HG03460 (cell line): ENCODE measurements at regions not wholly inside any gene's neighbourhood (a gene's known extent, or its start where the extent isn't known, plus 50 kb on each side); places are given as distances from the start of the nearest gene placed in this dataset.

Source experiments
- ATAC-seq: cut with Tn5 transposase; IDR thresholded peaks from one replicate; pipeline ENCODE4 v1.9.1; 2021; ENCODE audit not compliant: unreplicated experiment

DNA sequence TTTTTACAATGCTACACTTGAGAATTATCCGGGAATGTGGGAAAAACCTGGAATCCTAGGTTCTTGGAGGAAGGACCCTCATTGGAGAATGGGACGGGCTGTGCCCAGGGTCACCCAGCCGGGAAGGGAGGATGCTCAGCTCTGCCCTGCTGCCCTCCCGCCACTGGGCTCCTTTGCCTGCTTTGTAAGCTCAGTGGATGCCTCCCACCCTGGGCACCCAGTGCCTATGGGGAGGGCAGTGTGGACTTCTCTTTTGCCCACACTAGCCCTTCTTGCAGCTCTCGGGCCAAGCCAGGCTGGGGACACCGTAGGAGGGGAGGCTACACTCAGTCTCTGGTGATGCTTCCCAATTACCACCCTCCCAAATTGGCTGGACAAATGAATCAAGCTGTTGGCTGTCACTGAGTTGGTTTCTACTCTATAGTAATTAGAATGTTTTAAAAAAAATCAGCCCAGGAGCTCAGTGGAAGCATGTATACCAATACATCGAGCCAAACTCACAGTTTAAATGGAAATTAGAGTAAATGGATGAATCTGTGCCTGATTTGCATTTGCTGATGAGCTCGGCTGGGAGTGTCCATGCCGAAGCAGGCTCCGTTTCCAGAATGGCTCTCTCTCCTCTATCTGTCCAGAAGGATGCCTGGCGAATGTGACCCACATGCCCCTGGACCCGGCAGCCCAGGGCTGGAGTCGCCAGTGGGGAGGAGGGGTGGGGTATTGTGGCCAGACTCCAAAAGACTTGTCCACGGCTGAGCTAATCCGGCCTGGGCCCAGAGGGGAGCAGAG, 317.0 kb downstream of the CTTN start:
- ATAC-seq = no peak

DNA sequence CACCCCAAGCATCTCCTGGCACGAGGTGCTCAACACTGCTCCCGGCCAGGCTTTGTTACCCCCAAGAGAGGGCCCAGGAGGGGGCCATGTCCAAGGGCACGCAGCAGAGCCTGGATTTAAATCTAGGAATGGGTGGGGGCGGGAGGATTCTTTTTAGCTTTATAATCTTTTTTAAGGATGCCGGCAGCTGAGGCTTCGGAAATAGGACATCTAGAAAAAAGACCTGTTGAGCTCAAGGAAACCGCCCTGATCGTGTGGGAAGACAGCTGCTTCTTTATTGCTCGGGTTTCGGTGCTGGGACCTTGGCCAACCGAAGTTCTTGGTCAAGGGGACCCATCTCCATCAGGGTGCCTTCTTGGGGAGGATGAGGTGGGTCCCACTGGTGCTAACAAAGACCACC, 317.9 kb downstream of the CTTN start:
- no peak for ATAC-seq

DNA sequence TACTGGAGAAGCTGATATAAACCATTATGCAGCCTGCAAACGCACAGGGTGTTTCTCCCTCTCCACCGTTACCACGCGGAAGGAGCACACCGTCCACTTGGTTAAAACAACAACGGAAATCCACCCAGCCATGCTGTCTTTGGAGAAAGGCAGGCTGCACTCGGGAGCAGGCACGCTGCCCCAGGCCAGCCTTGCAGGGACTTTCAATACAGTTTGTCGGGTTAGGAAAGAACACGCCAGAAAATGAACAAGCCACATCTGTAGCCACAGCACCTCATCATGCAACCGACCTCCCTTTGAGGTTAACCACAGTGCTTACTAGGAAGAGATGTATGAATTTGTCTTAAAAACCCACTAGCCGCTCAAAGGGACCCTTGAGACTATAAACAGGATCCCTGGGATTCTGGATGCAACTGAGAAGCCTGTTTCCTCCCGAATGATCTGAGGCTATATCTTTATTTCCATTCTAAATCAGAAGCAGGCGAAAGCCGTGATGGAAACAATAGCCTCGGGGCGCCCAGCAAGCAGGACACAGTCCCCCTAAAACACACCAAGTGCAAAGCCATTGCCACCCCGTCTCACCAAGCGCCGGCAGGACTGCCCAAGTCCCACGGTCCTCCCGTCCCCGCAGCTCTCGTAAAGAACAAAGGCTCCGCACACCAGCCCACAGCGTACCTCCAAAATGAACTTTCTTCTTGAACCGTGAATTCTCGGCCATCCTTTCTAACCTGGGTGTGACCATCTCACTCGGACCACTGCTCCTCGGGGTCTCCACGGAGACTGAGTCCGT, 318.9 kb downstream of the CTTN start:
- ATAC-seq = no peak

DNA sequence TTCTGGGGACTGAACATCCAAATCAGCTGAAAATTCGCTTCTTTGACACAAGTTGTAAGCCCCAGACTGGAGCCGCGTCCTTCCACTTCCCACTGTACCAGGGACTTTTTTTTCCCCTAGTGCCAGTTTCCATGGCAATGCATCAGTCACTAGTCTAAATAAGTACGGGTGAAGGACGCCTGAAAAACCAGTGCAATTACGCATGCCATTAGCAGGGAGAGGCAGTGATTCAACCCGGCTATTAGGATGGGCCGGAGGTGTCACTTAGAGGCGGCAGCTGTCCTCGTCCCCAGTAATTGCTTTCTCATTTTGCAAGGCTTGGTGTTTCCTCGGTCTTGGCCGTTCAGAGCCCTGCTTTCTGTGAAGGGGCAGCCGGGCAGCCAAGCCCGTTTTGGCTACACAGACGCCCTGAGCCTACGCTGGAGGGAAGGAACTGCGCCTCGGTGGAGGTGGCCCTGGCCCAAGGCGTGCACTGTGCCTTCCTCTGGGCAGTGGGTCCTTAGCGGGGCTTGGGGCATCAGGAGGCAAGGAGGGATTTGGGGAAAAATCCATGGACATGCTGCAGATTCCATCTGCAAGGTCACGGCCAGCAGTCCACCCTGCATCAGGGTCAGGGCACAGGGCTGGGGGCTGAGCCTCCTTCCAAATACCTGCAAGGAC, 319.7 kb downstream of the CTTN start:
- no peak for ATAC-seq

DNA sequence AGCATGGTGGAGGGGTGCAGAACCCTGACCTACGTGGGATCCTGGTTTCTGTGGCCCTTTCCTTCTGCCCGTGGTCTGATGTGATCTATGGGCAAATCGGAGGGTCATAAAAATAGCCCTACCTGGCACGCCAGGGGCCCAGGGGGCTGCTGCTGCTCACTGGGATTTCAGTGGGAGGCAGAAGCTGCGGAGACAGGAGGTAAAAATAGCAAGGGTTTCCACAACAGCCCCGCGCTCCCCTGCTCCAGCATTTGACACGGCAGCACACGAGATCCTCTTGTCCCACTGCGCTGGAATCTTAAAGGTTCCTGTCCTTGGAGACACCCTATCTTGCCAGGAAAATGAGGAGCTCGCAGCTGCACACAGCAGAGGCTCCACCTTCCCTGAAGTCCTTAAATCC, 321.2 kb downstream of the CTTN start:
- ATAC-seq = no peak

DNA sequence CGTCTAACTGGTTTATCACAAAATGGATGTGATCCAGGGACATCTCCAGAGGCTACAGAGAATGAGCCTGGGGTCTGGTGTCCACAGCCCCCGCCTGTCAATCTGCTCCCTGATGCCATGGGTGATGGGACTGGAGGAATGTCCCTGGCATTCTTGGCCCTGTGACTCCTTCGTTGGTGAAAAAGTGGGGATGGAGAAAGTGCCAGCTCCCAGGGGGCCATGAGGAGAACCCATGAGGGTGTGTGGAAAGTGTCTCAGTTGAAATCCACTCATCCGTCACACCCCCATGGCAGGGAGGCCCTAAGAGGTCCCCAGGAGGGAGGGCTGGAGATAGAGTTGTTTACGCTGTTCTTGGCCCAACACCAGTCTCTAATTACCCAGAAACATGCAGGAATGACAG, 322.0 kb downstream of the CTTN start:
- ATAC-seq = no peak

DNA sequence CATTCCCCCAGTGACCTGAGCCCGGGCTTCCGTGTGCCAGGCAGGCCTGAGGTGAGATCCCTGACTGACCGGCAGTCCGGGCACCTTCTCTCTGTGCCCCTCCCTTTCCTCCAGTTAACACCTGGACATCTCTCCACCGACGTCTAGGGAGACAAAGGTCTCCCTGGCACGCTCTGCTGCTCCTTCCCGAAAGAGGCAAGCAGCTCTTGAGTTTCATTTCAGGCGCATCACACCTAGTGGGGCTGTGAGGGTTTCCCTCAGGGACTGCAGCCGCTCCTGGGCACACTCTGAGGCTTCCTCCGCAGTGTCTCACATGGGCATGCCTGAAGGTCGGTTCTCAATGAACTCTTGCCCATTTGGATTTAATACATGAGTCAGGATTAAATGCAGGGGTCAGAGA, 322.7 kb downstream of the CTTN start:
- ATAC-seq = no peak

DNA sequence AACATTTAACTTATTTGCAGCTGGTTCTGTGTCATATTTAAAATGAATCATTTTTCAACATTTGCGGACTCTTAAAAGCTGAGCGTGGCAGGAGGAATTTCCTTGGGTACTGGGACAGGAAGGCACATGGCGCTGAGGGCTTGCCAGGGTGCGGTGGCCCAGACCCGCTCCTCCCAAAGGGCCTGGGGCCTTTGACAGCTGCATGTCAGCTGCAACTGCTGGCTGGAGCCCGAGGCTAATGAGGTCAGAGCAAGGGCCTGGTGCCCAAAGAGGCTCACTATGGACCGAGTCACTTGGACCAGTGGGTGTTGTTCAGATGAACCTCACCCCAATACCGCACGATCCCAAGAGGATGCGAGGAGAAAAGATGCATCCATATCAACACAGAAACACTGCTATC, 326.9 kb downstream of the CTTN start:
- no peak for ATAC-seq

DNA sequence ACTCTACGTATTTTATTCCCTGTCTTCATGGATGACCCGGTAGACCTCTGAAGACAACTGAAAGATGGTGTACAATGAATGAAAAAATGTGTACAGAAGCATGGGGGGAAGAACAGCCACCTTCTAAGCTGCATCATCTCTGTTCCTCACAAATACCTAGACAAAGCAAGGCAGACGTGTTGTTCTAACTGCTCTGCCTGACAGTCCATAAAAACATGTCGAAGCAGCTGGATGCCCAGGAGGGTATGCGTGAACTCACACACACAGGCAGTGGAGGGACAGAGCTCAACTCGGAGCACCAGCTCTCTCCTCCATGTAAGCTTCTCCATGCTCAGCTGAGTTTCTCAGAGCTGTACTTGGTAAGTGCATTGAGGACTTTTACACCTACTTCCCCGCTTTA, 327.4 kb downstream of the CTTN start:
- no peak for ATAC-seq

DNA sequence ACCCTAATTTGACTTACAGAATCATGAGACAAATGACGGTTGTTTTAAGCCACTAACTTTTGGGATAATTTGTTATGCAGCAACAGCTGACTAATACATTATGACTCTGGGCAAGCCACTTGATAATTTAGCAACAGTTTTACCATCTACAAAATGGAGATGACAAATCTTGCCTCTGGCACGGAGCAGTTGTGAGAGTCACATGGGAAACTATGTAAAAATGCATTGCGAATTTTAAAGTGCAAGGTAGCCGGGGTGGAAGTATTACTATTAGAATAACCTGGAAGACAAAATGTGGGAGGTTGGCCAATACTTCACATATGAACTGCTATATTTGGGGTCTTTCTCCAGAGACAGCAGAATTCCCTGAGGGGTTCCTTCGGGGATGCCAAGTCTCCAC, 328.7 kb downstream of the CTTN start:
- ATAC-seq = no peak

DNA sequence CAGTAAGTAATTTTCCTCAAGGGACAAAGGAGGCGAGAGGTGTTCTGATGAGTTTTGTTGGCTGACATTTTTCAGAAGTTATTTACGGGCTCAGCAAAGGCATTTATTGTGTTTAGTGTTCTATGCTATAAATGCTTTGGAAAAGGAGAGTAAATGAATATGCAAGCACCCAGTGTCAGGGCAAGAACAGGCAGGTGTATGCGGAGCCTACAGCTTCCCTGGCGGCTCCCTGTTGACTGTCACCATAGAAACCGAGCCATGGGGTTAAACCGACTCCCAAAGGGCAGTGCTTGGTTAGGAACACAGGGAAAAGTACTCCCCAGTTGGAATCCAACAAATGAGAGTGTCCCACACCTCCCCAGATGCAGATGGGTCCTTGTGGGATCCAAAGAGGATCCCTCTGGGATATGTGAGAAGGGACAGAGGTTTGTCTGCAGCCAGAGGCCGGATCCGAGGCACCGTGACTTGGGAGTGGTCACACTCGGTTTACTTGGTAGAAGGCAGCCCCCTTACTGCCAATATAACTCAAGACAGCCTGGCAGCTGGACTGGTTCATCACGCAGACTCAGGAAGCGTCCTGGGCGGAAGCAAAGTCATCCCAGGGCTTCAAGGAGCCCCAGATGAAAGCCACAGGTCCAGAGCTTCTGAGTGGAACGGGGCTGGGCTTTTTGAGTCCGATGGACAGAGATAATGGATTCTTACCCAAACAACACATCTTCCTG, 329.7 kb downstream of the CTTN start:
- ATAC-seq = no peak

DNA sequence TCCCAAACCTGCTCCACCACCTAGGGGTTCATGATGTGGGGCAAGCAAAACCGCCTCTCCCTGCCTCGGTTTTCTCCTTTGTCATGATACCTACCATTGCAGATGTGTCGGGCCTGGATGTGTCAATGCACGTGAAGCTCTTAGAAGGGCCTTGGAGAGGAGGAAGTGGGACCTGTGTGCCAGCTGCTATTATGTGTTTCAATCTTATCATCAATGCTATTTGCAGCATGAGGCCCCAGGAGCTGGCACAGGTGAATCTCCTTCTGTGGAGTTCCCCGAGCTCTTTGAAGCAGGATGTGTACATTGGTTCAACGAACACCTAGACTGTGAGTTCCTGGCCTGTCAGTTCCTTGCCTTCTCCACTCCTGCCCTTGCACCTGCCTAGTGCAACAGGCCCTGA, 331.6 kb downstream of the CTTN start:
- no peak for ATAC-seq

DNA sequence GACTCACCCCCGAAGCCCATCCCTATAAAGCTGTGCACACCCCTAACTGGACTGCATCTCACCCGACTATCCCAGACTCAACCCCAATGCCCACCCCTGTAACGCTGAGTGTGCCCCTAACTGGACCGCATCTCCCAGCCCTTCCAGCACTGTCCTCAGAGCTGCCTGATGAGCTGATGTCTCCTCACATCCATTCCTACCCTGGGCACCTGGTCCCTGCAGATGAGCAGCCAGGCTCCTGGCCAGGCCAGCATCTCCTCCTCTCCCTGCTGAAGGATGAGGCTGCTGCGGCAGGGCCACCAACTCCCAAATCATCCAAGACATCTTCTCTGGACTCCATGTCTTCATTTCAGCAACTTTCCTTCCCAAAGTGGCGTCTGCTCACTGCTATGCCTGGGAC, 332.1 kb downstream of the CTTN start:
- ATAC-seq = no peak

DNA sequence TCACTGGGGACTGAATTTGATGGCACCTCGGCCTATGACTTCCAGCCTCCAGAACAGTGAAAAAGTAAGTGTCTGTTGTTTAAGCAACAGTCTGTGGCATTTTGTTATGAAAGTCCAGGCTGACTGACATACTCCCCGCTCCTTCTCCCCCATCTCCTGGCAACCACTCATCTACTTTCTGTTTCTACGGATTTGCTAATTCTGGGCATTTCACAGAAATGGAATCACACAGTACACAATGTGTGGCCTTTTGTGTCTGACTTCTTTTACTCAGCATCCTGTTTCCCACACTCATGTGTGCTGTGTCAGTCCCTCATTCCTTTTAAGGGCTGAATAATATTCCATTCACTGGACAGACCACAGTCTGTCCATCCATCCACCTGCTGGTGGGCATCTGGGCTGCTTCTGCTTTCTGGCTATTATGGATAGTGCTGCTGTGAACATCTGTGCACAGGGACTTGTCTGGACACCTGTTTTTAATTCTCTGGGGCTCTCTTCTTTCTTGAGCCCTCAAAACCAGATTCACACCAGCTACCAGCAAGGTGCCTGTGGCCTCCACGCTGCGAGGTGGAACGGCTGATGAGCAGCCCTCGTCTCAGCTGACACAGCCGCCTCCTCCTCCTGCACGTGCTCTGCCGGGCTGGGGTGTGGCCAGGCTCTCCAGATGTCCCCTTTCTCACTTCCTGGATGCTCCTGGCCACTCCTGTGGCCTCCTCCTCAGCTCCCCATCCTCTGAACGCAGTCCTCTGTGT, 333.1 kb downstream of the CTTN start:
- no peak for ATAC-seq

DNA sequence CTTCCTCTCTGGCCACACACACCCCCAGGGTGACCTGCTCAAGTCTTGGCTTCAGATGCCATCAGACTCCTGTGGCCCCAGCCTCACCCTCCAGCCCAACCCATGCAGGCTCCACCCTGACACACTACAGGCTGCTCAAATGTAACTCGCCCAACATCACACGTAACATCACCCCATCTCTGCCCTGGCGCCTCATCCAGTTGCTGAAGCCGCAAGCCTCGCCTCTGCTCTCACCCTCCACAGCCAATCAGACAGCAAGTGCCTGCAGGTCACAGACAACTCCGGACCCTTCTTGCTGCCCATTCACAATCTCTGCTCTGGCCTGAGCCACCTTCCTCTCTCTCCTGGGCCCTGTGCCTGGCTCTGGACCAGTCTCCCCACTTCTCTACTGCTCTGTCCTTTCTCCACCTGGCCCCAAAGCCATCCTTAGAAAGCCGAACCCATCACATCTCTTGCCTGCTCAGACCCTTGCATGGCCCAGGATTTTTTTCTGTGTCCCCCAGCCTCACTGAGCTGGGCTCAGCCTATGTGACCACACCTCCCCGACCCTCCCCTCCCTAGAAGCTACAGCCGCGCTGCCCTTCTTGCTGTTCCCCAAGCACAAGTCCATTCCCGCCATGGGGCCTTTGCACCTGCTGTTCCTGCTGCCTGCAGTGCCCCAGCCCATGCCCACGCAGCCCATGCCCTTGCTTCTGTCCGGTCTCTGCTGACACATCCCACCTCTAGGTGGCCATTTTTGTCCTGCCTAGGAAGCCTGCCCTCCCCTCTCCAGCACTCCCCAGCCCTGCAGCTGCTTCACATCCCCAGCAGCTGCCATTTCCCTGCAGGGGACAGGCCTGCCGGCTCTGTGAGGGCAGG, 333.9 kb downstream of the CTTN start:
- no peak for ATAC-seq

DNA sequence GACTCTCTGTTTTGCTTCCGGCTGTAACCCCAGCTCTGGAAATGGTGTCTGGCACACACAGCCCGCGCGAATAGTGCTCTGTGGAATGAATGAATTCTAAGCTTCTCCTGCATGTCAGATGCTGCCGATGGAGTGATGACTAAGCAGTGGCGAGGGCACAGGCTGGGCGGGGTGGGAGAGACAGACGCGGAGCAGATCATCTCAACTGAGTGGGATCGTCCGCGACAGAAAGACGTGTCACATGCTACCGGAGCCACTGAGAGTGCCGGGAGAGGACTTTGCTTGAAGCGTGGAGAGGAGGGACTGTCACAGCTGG, 334.5 kb downstream of the CTTN start:
- ATAC-seq = no peak

DNA sequence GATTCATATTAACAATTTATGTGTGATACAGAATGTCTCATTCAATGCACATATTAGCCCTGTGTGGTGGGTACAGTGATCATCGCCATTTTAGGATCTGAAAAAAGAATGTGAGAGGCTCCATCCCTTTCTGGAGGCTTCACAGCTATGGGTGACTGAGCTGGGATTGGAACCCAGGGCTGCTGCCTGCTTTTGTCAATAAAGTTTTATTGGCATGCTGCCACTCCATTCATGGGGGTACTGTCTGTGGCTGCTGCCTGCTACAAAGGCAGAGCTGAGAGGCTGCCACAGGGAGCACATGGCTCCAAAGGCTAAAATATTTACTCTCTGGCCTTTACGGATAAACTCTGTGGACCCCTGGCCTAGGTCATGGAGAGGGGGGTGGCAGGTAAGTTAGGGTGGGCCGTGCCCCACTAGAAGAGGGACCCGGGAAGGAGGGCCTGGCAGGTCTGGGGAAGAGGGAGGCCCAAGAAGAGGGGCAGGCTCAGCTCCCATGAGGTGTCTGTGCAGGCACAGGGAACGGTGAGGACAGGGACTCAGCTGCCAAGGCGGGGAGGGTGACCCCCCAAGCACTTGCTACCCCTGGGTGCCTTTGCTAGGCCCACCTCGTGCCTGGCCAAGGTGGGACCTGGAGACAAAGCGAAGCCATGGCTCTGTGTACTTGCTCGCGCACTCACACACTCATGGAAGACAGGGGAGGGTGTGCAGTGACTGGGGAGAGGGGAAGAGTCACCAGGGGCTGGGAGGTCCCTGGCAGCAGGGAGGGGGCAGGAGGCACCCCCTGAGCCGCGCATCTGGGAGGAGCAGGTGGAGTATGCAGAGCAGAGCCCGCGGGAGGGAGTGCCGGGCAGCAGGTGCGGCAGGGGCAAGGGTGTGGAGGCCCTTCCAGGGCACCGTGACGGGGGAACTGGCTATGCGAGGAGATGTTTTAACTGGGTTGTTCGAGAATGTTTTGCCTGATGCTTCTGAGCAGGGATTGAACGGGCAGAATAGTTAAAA, 335.3 kb downstream of the CTTN start:
- no peak for ATAC-seq

DNA sequence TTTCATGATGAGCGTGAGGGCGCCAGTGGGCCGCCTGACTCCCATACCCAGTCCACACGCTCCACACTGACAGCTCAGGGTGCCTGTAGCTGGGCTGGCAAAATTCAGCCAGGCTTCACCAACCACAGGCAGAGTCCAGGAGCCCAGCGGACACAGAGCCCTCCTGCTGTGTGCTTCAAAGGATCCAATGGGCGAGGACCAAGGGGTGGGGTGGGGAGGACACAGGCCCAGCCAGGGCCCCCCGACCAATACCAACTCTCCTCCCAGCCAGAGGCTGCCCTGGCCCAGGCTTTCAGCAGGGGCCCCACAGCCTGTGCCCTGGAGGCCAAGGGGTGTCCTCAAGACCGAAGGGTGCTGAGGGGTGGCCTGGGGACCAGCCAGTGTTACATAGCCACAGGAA, 336.1 kb downstream of the CTTN start:
- ATAC-seq = no peak

DNA sequence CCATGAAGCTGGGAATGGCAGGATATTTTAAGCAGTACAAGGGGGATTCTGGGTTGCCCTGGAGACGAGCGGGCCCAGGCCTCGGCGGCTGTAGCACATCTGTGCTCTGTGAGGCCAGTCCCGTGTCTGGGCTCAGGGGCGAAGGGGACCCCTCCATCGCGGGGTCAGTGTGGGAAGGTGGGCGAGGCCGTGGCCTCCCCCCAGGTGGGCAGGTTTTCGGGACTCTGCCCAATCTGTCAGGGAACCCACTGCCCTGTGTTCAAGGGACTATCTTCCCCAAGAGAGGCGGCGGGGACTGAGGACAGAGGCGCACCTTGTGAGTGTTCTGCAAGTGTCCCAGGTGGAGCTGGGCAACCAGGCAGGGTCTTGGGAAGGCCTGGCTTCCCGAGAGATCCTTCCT, 336.6 kb downstream of the CTTN start:
- ATAC-seq = no peak
